ENCODE measurements at regions not wholly inside any gene's neighbourhood (a gene's known extent, or its start where the extent isn't known, plus 50 kb on each side); places are given as distances from the start of the nearest gene placed in this dataset.

DNA sequence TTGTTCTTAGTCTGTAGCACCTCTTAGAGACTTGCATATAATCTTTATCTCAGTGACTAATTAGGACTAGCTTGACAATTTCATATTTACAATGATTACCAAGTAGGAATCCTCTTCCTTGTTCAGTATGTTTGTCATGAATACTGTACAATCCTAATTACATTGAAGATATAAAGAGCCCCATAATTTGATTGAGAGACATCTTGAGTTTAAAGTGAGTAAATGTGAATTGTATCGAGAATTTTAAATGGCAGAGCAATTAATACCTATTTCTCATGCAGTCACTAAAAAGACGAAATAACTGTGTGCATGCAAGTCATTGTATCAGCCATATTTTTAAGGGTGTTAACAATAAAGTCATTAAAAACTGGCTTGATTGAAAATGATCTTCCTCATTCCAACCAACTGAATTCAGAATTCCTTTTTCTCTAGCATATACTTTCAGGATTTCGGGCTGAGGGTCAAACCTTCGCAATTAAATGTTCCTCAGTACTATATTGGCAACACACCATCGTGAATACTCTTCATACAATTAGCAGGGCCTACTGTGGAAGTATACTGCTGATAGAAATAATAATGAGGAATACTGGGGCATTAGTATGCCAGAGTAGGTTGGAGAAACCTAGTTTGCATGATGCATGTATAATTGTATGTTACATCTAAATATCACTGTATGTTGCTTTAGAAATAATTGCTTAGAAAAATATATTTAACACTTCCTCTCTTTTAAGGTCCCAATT, 284.7 kb upstream of the TMEM161B start:
- no peak overlapping the region for H2BK15ac ChIP-seq (ENCODE audit: low read depth, low read length)
- CTCF ChIA-PET: interaction anchor here (1.4 kb wide), 1 partner anchor 14 kb away, joined by 3 read pairs; no protein-coding TSS in a partner anchor
- no CpG with 5 or more reads among the region's 5 CpGs for WGBS, 2 experiments (ENCODE audit: extremely low coverage in 2 of 2, insufficient read length in 1 of 2)
- no peak overlapping the region for H2AFZ ChIP-seq (replicated peaks; ENCODE audit: low read length, poor library complexity)
- DNase-seq (no peak), ATAC-seq (ENCODE audit: low read depth) (no peak)
- H4K5ac ChIP-seq (ENCODE audit: low read depth, low read length): no peak overlapping the region
- no peak overlapping the region for H3K4ac ChIP-seq (ENCODE audit: low read depth, low read length)
- H2BK20ac ChIP-seq (ENCODE audit: low read depth, low read length): no peak overlapping the region
- H3K9me3 ChIP-seq (ENCODE audit: control insufficient read depth, insufficient read depth, low read length): no peaks in the 10 kb centered on the region
- H3K18ac ChIP-seq (ENCODE audit: low read depth, low read length): no peak overlapping the region
- dilution Hi-C loops (cut with HindIII; ENCODE audit: low sequenced_read_pairs, unreplicated experiment) (no loop called here), in situ Hi-C loops (cut with MboI; ENCODE audit: low sequenced_read_pairs) (no loop called here), intact Hi-C loops (cut with micrococcal nuclease) (no loop called here)
- no peak overlapping the region for H3K27ac ChIP-seq (ENCODE audit: insufficient read depth, low read length)
- H4K20me1 ChIP-seq (ENCODE audit: insufficient read depth, low read length): no peaks in the 10 kb centered on the region
- H4K91ac ChIP-seq (ENCODE audit: insufficient read depth, low read depth, low read length): no peak overlapping the region
- no peak overlapping the region for H3K14ac ChIP-seq (replicated peaks; ENCODE audit: low read depth, low read length)
- H3K9me1 ChIP-seq (ENCODE audit: insufficient read depth, low read length): no peaks in the 10 kb centered on the region
- no peak overlapping the region for H2AK5ac ChIP-seq (ENCODE audit: low read depth, low read length)
- no peak overlapping the region for H2BK120ac ChIP-seq (ENCODE audit: low read depth, low read length)
- H3K27me3 ChIP-seq (ENCODE audit: control insufficient read depth, insufficient read depth, low read length): no peaks in the 10 kb centered on the region
- H3K4me1 ChIP-seq (ENCODE audit: control insufficient read depth, insufficient read depth, low read length): no peaks in the 10 kb centered on the region
- H3K23ac ChIP-seq (ENCODE audit: low read depth, low read length): no peak overlapping the region
- no TSS peak for BruUV-seq (replicated peaks)
- H4K8ac ChIP-seq (ENCODE audit: low read depth in 2 of 2, low read length in 2 of 2): no peak overlapping the region
- no peaks in the 10 kb centered on the region for H3K79me1 ChIP-seq (ENCODE audit: low read depth in 1 of 2, low read length in 2 of 2)
- no peak overlapping the region for H2BK5ac ChIP-seq (ENCODE audit: low read depth, low read length, poor library complexity, severe bottlenecking)
- H3K4me3 ChIP-seq (ENCODE audit: insufficient read depth, low read depth, low read length): no peak overlapping the region
- no peak overlapping the region for H3K9ac ChIP-seq (ENCODE audit: low read depth, low read length)
- no peak overlapping the region for H3K4me2 ChIP-seq (ENCODE audit: low read depth, low read length)
- POLR2A ChIA-PET (ENCODE audit: unreplicated experiment): no interaction called here
- TF ChIP-seq MAZ (IDR thresholded peaks at IDR 0.05; ENCODE audit: borderline replicate concordance, low read depth, low read length) (no peak), POLR2A (IDR thresholded peaks at IDR 0.05; ENCODE audit: low read depth, low read length) (no peak), USF2 (IDR thresholded peaks at IDR 0.05; ENCODE audit: low read depth, low read length) (no peak), CEBPB (IDR thresholded peaks at IDR 0.05; ENCODE audit: low read depth, low read length) (no peak), MAFK (IDR thresholded peaks at IDR 0.05; ENCODE audit: low read depth, low read length) (no peak), MXI1 (IDR thresholded peaks at IDR 0.05; ENCODE audit: borderline replicate concordance, low read depth, low read length) (no peak), RCOR1 (IDR thresholded peaks at IDR 0.05; ENCODE audit: insufficient replicate concordance, low read length) (no peak), NFE2L2 (IDR thresholded peaks at IDR 0.05; ENCODE audit: low read depth, low read length) (no peak), CHD1 (IDR thresholded peaks at IDR 0.05; ENCODE audit: low read depth, low read length) (no peak), FOS (IDR thresholded peaks at IDR 0.05; ENCODE audit: low read depth, low read length) (no peak), ELK1 (IDR thresholded peaks at IDR 0.05; ENCODE audit: borderline replicate concordance, low read depth, low read length) (no peak), BHLHE40 (IDR thresholded peaks at IDR 0.05; ENCODE audit: low read depth, low read length) (no peak), RAD21 (IDR thresholded peaks at IDR 0.05; ENCODE audit: low read length) (no peak), RFX5 (IDR thresholded peaks at IDR 0.05; ENCODE audit: low read depth, low read length) (no peak), SMC3 (IDR thresholded peaks at IDR 0.05; ENCODE audit: low read depth, low read length) (no peak)
- TF ChIP-seq, protein P1, sequence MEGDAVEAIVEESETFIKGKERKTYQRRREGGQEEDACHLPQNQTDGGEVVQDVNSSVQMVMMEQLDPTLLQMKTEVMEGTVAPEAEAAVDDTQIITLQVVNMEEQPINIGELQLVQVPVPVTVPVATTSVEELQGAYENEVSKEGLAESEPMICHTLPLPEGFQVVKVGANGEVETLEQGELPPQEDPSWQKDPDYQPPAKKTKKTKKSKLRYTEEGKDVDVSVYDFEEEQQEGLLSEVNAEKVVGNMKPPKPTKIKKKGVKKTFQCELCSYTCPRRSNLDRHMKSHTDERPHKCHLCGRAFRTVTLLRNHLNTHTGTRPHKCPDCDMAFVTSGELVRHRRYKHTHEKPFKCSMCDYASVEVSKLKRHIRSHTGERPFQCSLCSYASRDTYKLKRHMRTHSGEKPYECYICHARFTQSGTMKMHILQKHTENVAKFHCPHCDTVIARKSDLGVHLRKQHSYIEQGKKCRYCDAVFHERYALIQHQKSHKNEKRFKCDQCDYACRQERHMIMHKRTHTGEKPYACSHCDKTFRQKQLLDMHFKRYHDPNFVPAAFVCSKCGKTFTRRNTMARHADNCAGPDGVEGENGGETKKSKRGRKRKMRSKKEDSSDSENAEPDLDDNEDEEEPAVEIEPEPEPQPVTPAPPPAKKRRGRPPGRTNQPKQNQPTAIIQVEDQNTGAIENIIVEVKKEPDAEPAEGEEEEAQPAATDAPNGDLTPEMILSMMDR (conservative IDR thresholded peaks at IDR 0.05; ENCODE audit: low read depth, low read length): no peak
- no peaks in the 10 kb centered on the region for H3K36me3 ChIP-seq (ENCODE audit: control insufficient read depth, insufficient read depth, low read length)
- no peak overlapping the region for H2AK9ac ChIP-seq (replicated peaks; ENCODE audit: low read depth, low read length, poor library complexity)
- H3K56ac ChIP-seq (ENCODE audit: extremely low read depth, insufficient read depth, low read length): no peak overlapping the region

Measured in IMR-90 (cell line).